HCT116 (cell line): ENCODE measurements at regions not wholly inside any gene's neighbourhood (a gene's known extent, or its start where the extent isn't known, plus 50 kb on each side); places are given as distances from the start of the nearest gene placed in this dataset.

ENCODE experiments used
- ATAC-seq: fragments of 200-7000 bp; cut with Tn5 transposase; 2 replicates; pipeline ENCODE4 v1.9.1; 2020; ENCODE audit warnings: mild to moderate bottlenecking, moderate library complexity
- BruUV-seq: library from RNA; stranded (reverse); fragments of 400-500 nt; replicated peaks from 2 replicates; lab custom pipeline; 2021; lab: Mats Ljungman, UMichigan
- CTCF ChIA-PET: fragments of 300-600 bp; sonication (Branson Sonifier 250); formaldehyde crosslinking; loops from one replicate; lab custom pipeline; 2021; ENCODE audit warnings: antibody characterized with exemption; lab: Charles Lee
- POLR2A ChIA-PET: fragments of 300-600, 350-600 bp; sonication (Branson Sonifier 250); formaldehyde crosslinking; loops from one replicate; lab custom pipeline; 2021; ENCODE audit warnings: antibody characterized with exemption; lab: Charles Lee
- RAD21 ChIA-PET, 2 experiments: fragments of 300-600 bp; sonication (Branson Sonifier 250); formaldehyde crosslinking; loops; one replicate each; lab custom pipeline; 2023; ENCODE audit warnings: low total read pairs in 2 of 2; ENCODE audit not compliant: uncharacterized antibody in 2 of 2, unreplicated experiment in 2 of 2, low non-redundant PET in 1 of 2; lab: Charles Lee
- DNase-seq: peaks from one replicate; pipeline ENCODE4 v3.0.0-alpha.2; 2010; ENCODE audit warnings: low read depth, low spot score
- H2AFZ ChIP-seq: fragments of 200-600 bp; shearing (Covaris generic), sonication (generic); 2 replicates; pipeline ENCODE4 v1.6.1; 2017; ENCODE audit warnings: low read depth, mixed run types, mixed read lengths, antibody characterized with exemption, low read length; ENCODE audit not compliant: poor library complexity, severe bottlenecking
- H3K27ac ChIP-seq: 2 replicates; pipeline ENCODE4 v1.5.1; 2012; ENCODE audit warnings: low read depth, low read length
- H3K27me3 ChIP-seq: fragments of 200-600 bp; sonication (generic); 2 replicates; pipeline ENCODE4 v1.6.1; 2016; ENCODE audit warnings: mixed run types, low read length, mixed read lengths; ENCODE audit not compliant: insufficient read depth
- H3K36me3 ChIP-seq, 2 experiments: fragments of 200-500 bp in 1 of 2; fragments of 200-600 bp in 1 of 2; sonication (Bioruptor generic) in 1 of 2; sonication (generic) in 1 of 2; 2 replicates each; pipeline versions ENCODE4 v1.5.1 to v1.6.1; 2014 to 2016; ENCODE audit warnings: low read length in 2 of 2, inconsistent platforms in 1 of 2, mixed read lengths in 1 of 2, mixed run types in 1 of 2; ENCODE audit not compliant: insufficient read depth in 2 of 2, control insufficient read depth in 1 of 2
- H3K4me1 ChIP-seq, 2 experiments: fragments of 200-600 bp in 1 of 2; sonication (generic) in 1 of 2; 2 replicates each; pipeline versions ENCODE4 v1.5.1 to v1.6.1; 2012 to 2017; ENCODE audit warnings: low read length in 2 of 2, inconsistent platforms in 1 of 2, mild to moderate bottlenecking in 1 of 2, mixed read lengths in 1 of 2, mixed run types in 1 of 2, moderate library complexity in 1 of 2; ENCODE audit not compliant: insufficient read depth in 2 of 2, control insufficient read depth in 1 of 2
- H3K4me2 ChIP-seq: fragments of 200-600 bp; sonication (generic); 2 replicates; pipeline ENCODE4 v1.6.1; 2017; ENCODE audit warnings: mixed run types, low read length, mixed read lengths
- H3K4me3 ChIP-seq, 2 experiments: fragments of 200-600 bp in 1 of 2; sonication (generic) in 1 of 2; replicated peaks in 1 of 2; 2 replicates each; pipeline ENCODE4 v1.5.1; 2011 to 2016; ENCODE audit warnings: low read length in 2 of 2, control low read depth in 1 of 2, low read depth in 1 of 2, mild to moderate bottlenecking in 1 of 2, mixed read lengths in 1 of 2, mixed run types in 1 of 2
- H3K79me2 ChIP-seq: fragments of 200-600 bp; sonication (generic); 2 replicates; pipeline ENCODE4 v1.6.1; 2017; ENCODE audit warnings: mild to moderate bottlenecking, mixed run types, low read length, moderate library complexity, mixed read lengths; ENCODE audit not compliant: insufficient read depth
- H3K9ac ChIP-seq: fragments of 200-600 bp; sonication (generic); 2 replicates; pipeline ENCODE4 v1.6.1; 2016; ENCODE audit warnings: low read length, mixed read lengths
- H3K9me2 ChIP-seq: fragments of 200-600 bp; sonication (generic), shearing (Covaris generic); 2 replicates; pipeline ENCODE4 v1.6.1; 2017; ENCODE audit warnings: mixed run types, mild to moderate bottlenecking, moderate library complexity; ENCODE audit not compliant: insufficient read depth
- H3K9me3 ChIP-seq, 2 experiments: fragments of 200-500 bp in 1 of 2; fragments of 200-600 bp in 1 of 2; sonication (Bioruptor generic) in 1 of 2; sonication (generic) in 1 of 2; 2 replicates each; pipeline ENCODE4 v1.6.1; 2014 to 2017; ENCODE audit warnings: low read length in 2 of 2, mixed read lengths in 2 of 2, inconsistent platforms in 1 of 2, low read depth in 1 of 2, mild to moderate bottlenecking in 1 of 2, mixed run types in 1 of 2, moderate library complexity in 1 of 2; ENCODE audit not compliant: control insufficient read depth in 1 of 2, insufficient read depth in 1 of 2
- H4K20me1 ChIP-seq: fragments of 200-600 bp; sonication (generic), shearing (Covaris generic); 2 replicates; pipeline ENCODE4 v1.6.1; 2017; ENCODE audit warnings: mixed run types, mild to moderate bottlenecking, moderate library complexity; ENCODE audit not compliant: insufficient read depth
- CEBPB ChIP-seq: IDR thresholded peaks from 2 replicates; pipeline ENCODE4 v1.6.1; 2012; ENCODE audit warnings: low read depth
- EGR1 ChIP-seq: IDR thresholded peaks from 2 replicates; pipeline ENCODE4 v1.6.1; 2012; ENCODE audit warnings: low read depth
- ELF1 ChIP-seq: IDR thresholded peaks from 2 replicates; pipeline ENCODE4 v1.6.1; 2012; ENCODE audit warnings: low read depth, borderline replicate concordance
- EZH2 ChIP-seq: fragments of 200-600 bp; sonication (generic); IDR thresholded peaks from 2 replicates; pipeline ENCODE4 v1.6.1; 2017; ENCODE audit warnings: antibody characterized with exemption, mixed run types
- EZH2phosphoT487 ChIP-seq: fragments of 200-600 bp; IDR thresholded peaks from 2 replicates; pipeline ENCODE4 v1.6.1; 2018; ENCODE audit warnings: antibody characterized with exemption, borderline replicate concordance
- JUND ChIP-seq: IDR thresholded peaks from 2 replicates; pipeline ENCODE4 v1.6.1; 2012
- POLR2A ChIP-seq: IDR thresholded peaks from 2 replicates; pipeline ENCODE4 v1.7.0; 2011; ENCODE audit warnings: borderline replicate concordance; ENCODE audit not compliant: insufficient read depth, insufficient read length; ENCODE audit errors: extremely low read depth
- SIN3A ChIP-seq: IDR thresholded peaks from 2 replicates; pipeline ENCODE4 v1.6.1; 2012; ENCODE audit warnings: low read depth
- SRF ChIP-seq: IDR thresholded peaks from 2 replicates; pipeline ENCODE4 v1.6.1; 2012; ENCODE audit warnings: low read depth
- TCF7L2 ChIP-seq: IDR thresholded peaks from 2 replicates; pipeline ENCODE4 v1.7.0; 2011; ENCODE audit warnings: borderline replicate concordance, inconsistent platforms; ENCODE audit not compliant: insufficient read depth, insufficient read length; ENCODE audit errors: extremely low read depth
- YY1 ChIP-seq: IDR thresholded peaks from 2 replicates; pipeline ENCODE4 v1.6.1; 2011; ENCODE audit warnings: low read length, low read depth, moderate library complexity, mild to moderate bottlenecking; ENCODE audit not compliant: insufficient replicate concordance; ENCODE audit errors: extremely low read depth
- ZNF274 ChIP-seq: fragments of 200-500 bp; sonication (Bioruptor generic); IDR thresholded peaks from 2 replicates; pipeline ENCODE4 v1.6.1; 2014; ENCODE audit warnings: mild to moderate bottlenecking, low read depth, low read length, inconsistent platforms
- intact Hi-C: fragments of 100-400 bp; cut with micrococcal nuclease; formaldehyde crosslinking; loops from 2 replicates; pipeline ENCODE4 v1.10.0; 2022
- TF ChIP-seq, protein P1 (sequence below): IDR thresholded peaks from 2 replicates; pipeline ENCODE4 v1.6.1; 2011; ENCODE audit warnings: mild to moderate bottlenecking, low read length, moderate library complexity; ENCODE audit not compliant: insufficient replicate concordance; ENCODE audit errors: extremely low read depth
- TF ChIP-seq, protein P2 (sequence below): IDR thresholded peaks from 2 replicates; pipeline ENCODE4 v1.6.1; 2012; ENCODE audit warnings: low read depth

DNA sequence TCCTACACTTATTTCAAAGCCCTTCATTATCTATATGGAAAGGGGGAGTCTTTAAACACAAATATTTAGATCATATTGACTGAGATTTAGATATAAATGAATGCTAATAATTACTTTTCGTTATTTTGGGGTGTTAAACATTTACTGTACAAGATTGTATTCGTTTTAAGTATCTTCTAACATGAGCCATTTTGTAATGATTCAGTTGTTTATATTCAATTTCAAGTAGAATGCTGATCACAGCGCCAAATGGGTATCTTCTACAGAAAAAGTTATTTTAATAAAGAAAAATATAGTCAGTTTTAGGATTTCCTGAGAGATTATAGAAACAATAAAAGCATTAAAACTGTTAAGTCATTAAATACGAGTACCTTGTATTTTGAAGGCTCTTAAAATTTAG is 104.5 kb upstream of the HNRNPU start:
- H2AFZ ChIP-seq: peak overlapping the region; percentile 65
- peak overlapping the region; percentile 92; the same call in 1 of the 2 replicates for H3K27ac ChIP-seq
- peaks cover 5% of the 10 kb centered on the region; the same call in 1 of the 2 replicates for H3K79me2 ChIP-seq
- RAD21 ChIA-PET: no interaction called here
- DNase-seq (no peak), ATAC-seq (no peak)
- peak overlapping the region; percentile 85 for H3K4me2 ChIP-seq
- TF ChIP-seq SRF (no peak), TCF7L2 (no peak), JUND (no peak), YY1 (no peak), ZNF274 (no peak), ELF1 (no peak), EGR1 (no peak), CEBPB (no peak), EZH2phosphoT487 (no peak), POLR2A (no peak), SIN3A (no peak), EZH2 (no peak)
- TF ChIP-seq, protein P1, sequence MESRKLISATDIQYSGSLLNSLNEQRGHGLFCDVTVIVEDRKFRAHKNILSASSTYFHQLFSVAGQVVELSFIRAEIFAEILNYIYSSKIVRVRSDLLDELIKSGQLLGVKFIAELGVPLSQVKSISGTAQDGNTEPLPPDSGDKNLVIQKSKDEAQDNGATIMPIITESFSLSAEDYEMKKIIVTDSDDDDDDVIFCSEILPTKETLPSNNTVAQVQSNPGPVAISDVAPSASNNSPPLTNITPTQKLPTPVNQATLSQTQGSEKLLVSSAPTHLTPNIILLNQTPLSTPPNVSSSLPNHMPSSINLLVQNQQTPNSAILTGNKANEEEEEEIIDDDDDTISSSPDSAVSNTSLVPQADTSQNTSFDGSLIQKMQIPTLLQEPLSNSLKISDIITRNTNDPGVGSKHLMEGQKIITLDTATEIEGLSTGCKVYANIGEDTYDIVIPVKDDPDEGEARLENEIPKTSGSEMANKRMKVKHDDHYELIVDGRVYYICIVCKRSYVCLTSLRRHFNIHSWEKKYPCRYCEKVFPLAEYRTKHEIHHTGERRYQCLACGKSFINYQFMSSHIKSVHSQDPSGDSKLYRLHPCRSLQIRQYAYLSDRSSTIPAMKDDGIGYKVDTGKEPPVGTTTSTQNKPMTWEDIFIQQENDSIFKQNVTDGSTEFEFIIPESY: no peak
- TF ChIP-seq, protein P2, sequence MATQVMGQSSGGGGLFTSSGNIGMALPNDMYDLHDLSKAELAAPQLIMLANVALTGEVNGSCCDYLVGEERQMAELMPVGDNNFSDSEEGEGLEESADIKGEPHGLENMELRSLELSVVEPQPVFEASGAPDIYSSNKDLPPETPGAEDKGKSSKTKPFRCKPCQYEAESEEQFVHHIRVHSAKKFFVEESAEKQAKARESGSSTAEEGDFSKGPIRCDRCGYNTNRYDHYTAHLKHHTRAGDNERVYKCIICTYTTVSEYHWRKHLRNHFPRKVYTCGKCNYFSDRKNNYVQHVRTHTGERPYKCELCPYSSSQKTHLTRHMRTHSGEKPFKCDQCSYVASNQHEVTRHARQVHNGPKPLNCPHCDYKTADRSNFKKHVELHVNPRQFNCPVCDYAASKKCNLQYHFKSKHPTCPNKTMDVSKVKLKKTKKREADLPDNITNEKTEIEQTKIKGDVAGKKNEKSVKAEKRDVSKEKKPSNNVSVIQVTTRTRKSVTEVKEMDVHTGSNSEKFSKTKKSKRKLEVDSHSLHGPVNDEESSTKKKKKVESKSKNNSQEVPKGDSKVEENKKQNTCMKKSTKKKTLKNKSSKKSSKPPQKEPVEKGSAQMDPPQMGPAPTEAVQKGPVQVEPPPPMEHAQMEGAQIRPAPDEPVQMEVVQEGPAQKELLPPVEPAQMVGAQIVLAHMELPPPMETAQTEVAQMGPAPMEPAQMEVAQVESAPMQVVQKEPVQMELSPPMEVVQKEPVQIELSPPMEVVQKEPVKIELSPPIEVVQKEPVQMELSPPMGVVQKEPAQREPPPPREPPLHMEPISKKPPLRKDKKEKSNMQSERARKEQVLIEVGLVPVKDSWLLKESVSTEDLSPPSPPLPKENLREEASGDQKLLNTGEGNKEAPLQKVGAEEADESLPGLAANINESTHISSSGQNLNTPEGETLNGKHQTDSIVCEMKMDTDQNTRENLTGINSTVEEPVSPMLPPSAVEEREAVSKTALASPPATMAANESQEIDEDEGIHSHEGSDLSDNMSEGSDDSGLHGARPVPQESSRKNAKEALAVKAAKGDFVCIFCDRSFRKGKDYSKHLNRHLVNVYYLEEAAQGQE: no peak
- POLR2A ChIA-PET: interaction anchor here (1.3 kb wide), 1 partner anchor 104 kb away, joined by 3 read pairs; no protein-coding TSS in a partner anchor
- intact Hi-C loops: no loop called here
- no TSS peak for BruUV-seq
- H3K36me3 ChIP-seq: no peaks in the 10 kb centered on the region
- peak overlapping the region; percentile 67 for H3K4me3 ChIP-seq
- H4K20me1 ChIP-seq: no peaks in the 10 kb centered on the region
- peaks cover 17 to 38% of the 10 kb centered on the region in 2 experiments; a peak in 3 of 4 replicates for H3K4me1 ChIP-seq
- no peaks in the 10 kb centered on the region for H3K9me2 ChIP-seq
- H3K9ac ChIP-seq: peak overlapping the region; percentile 80
- no peaks in the 10 kb centered on the region for H3K27me3 ChIP-seq
- H3K9me3 ChIP-seq: no peaks in the 10 kb centered on the region
- CTCF ChIA-PET: interaction anchor here (1.2 kb wide), 1 partner anchor 74 kb away, joined by 3 read pairs; no protein-coding TSS in a partner anchor
